HFF-Myc (cell line): ENCODE measurements at regions not wholly inside any gene's neighbourhood (a gene's known extent, or its start where the extent isn't known, plus 50 kb on each side); places are given as distances from the start of the nearest gene placed in this dataset.

Experiments
- DNase-seq: peaks from one replicate; pipeline ENCODE4 v3.0.0-alpha.2; 2011; ENCODE audit warnings: low read depth; ENCODE audit errors: extremely low read depth
- H3K4me3 ChIP-seq: replicated peaks from 2 replicates; pipeline ENCODE4 v1.5.1; 2011; ENCODE audit warnings: low read depth, mild to moderate bottlenecking, control low read depth, low read length
- TF ChIP-seq, protein P1 (sequence below): IDR thresholded peaks from 2 replicates; pipeline ENCODE4 v1.5.1; 2012; ENCODE audit warnings: mild to moderate bottlenecking, low read depth, low read length, control low read depth; ENCODE audit errors: missing control alignments

- H3K4me3 ChIP-seq = peak overlapping the region; percentile 44
- TF ChIP-seq, protein P1, sequence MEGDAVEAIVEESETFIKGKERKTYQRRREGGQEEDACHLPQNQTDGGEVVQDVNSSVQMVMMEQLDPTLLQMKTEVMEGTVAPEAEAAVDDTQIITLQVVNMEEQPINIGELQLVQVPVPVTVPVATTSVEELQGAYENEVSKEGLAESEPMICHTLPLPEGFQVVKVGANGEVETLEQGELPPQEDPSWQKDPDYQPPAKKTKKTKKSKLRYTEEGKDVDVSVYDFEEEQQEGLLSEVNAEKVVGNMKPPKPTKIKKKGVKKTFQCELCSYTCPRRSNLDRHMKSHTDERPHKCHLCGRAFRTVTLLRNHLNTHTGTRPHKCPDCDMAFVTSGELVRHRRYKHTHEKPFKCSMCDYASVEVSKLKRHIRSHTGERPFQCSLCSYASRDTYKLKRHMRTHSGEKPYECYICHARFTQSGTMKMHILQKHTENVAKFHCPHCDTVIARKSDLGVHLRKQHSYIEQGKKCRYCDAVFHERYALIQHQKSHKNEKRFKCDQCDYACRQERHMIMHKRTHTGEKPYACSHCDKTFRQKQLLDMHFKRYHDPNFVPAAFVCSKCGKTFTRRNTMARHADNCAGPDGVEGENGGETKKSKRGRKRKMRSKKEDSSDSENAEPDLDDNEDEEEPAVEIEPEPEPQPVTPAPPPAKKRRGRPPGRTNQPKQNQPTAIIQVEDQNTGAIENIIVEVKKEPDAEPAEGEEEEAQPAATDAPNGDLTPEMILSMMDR = no peak
- no peak for DNase-seq
Observed at GRCh38 chr4:123505095-123506010, 108.8 kb downstream of the SPRY1 start.

DNA sequence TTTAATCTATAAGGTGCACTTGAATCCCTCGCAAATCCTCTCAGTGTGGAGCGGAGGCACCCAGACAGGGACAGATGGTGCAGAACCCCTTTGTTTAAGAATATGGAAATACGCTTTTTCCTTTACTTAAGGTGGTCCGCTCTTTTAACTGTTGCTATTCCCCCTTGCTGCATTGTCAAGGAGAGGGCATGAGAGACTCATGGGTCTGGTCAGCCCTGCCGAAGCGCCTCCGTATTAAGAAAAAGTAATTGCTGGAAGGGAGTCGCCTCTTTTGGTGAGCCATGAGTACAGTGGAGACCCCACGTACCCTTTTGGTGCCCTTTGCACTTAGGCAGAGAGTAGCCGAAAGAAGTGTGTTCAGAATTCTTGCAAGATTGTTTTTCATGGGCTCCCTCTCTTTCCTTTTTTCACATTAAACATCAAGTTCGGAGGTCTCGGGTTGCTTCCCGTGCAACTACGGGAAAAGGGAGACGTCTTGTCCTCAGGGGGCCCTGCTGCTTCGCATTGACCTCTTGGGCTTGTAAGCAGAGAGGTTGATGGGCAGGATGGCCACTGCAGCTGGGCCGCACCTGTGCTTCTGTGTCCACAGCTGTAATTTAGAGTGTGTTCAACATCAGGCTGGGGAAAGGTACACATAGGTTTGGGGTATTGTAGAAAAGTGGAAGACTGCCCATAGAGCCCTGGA lies 109.6 kb downstream of the SPRY1 start:
- peak overlapping the region; percentile 44 for H3K4me3 ChIP-seq
- TF ChIP-seq, protein P1 = no peak
- no peak for DNase-seq

DNA sequence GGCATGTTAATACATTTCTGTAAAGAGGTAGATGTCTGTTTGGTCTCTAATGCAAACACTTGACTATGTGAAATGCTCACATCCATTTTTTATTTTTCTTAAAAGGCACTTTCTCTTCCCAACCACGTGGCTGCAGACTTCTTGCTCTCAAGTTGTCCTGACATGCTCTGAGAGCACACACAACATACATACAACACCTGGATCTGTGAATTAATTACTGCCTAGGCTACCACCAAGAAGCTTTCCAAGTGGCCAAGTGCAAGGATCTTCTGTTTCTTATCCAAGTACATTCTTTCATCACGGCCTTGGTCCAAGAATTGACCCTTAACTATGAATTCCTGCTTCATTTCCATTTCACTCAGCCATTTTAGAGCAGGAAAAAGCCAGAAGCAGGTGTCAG lies 110.8 kb downstream of the SPRY1 start:
- DNase-seq = no peak
- no peak overlapping the region for H3K4me3 ChIP-seq
- TF ChIP-seq, protein P1 = no peak

- no peak for DNase-seq
- TF ChIP-seq, protein P1 = no peak
- H3K4me3 ChIP-seq = no peak overlapping the region
Observed at GRCh38 chr4:123510221-123510620, 113.6 kb downstream of the SPRY1 start.

DNA sequence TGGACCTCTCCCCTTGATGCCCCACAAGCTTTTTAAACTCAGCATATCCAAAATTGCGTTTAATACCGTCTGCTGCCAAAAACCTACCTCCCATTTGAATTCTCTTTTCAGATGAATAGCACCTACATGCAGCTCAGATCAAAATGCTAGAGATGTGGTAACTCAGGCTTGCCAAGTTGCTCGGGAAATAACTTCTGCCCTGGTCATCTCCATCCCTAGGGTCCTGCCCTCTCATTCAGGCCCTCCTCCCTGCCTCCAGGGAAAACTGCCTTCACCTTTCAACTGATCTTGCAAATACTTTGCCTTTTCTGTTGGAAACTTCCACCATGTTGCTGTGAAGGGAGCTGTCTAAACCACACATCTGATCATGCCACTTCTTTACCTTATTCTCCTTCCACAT lies 114.1 kb downstream of the SPRY1 start:
- TF ChIP-seq, protein P1 = no peak
- no peak for DNase-seq
- H3K4me3 ChIP-seq = no peak overlapping the region

DNA sequence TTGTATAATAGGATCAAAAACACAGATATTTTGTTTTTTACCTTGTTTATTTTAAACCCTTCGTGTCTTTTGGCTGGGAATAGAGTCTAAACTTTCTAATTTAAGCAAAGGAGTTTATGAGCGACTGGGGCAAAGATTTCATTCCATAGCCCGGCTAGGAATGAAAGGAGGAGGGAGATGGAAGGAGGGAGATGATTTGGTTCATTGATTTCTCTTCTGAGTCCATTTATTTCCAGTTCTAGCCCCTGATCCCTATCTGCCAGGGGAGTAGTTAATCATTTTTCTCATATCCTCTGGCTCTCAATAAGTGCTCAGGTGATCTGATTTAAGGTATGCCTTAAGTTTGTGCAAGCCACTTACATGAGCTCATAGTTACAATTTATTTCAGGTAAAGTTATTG lies 120.0 kb downstream of the SPRY1 start:
- TF ChIP-seq, protein P1 = no peak
- H3K4me3 ChIP-seq = no peak overlapping the region
- no peak for DNase-seq
